Transverse colon (tissue), 4 donors: ENCODE measurements at regions not wholly inside any gene's neighbourhood (a gene's known extent, or its start where the extent isn't known, plus 50 kb on each side); places are given as distances from the start of the nearest gene placed in this dataset.

ENCODE experiments used
- EP300 ChIP-seq: sonication (generic); formaldehyde crosslinking; IDR thresholded peaks from one replicate; pipeline ENCODE4 v1.6.1; 2017; ENCODE audit warnings: antibody characterized with exemption, low read depth
- POLR2A ChIP-seq: fragments of 450-650 bp; IDR thresholded peaks from one replicate; pipeline ENCODE4 v1.6.1; 2016; ENCODE audit warnings: antibody characterized with exemption, mild to moderate bottlenecking, moderate library complexity
- POLR2AphosphoS5 ChIP-seq, 3 donors: sonication (generic); formaldehyde crosslinking; IDR thresholded peaks; one replicate each; pipeline ENCODE4 v1.6.1; 2016; ENCODE audit warnings: antibody characterized with exemption in 3 of 3
- TF ChIP-seq, protein P1 (sequence below), 5 experiments: fragments of 200-600 bp in 3 of 5; fragments of 450-650 bp in 2 of 5; sonication (generic) in 3 of 5; IDR thresholded peaks; 1 replicate in 2 of 5; 2 replicates in 3 of 5; pipeline ENCODE4 v1.5.1; 2016 to 2017; ENCODE audit warnings: antibody characterized with exemption in 5 of 5, inconsistent platforms in 3 of 5, mild to moderate bottlenecking in 2 of 5, moderate library complexity in 1 of 5

DNA sequence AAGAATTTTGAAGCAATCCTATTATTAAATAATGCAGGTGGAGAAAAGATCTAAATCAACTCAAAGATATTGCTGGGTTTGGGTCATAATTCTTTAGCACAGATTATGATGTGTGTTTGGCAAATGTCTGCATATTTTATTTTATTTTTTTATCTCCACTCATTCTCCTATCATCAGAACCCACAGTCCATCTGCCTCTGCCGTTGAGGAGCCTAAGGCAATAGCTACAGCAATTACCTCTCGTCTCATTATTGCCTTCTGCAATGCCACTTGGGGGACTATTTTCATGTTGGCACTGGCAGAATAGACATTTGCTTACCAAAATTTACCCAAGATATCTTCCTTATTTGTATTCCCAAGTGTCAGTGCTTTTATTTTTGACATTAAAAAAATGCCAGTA is 815.9 kb upstream of the CNTNAP5 start:
- TF ChIP-seq, protein P1, sequence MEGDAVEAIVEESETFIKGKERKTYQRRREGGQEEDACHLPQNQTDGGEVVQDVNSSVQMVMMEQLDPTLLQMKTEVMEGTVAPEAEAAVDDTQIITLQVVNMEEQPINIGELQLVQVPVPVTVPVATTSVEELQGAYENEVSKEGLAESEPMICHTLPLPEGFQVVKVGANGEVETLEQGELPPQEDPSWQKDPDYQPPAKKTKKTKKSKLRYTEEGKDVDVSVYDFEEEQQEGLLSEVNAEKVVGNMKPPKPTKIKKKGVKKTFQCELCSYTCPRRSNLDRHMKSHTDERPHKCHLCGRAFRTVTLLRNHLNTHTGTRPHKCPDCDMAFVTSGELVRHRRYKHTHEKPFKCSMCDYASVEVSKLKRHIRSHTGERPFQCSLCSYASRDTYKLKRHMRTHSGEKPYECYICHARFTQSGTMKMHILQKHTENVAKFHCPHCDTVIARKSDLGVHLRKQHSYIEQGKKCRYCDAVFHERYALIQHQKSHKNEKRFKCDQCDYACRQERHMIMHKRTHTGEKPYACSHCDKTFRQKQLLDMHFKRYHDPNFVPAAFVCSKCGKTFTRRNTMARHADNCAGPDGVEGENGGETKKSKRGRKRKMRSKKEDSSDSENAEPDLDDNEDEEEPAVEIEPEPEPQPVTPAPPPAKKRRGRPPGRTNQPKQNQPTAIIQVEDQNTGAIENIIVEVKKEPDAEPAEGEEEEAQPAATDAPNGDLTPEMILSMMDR (IDR thresholded peaks at IDR 0.05): no peak
- TF ChIP-seq POLR2A: no peak
- TF ChIP-seq EP300: no peak
- TF ChIP-seq POLR2AphosphoS5 (IDR thresholded peaks at IDR 0.05): no peak
